Neuronal stem cell (in vitro differentiated cells): ENCODE measurements at regions not wholly inside any gene's neighbourhood (a gene's known extent, or its start where the extent isn't known, plus 50 kb on each side); places are given as distances from the start of the nearest gene placed in this dataset.
A peak's percentile ranks its signal among the peaks of the same experiment; 100 is the strongest.

Source experiments
- DNase-seq: peaks from one replicate; pipeline ENCODE4 v3.0.0-alpha.2; 2013; ENCODE audit warnings: low spot score
- H2AFZ ChIP-seq: one replicate; pipeline ENCODE4 v1.6.1; 2013; ENCODE audit warnings: mild to moderate bottlenecking, low read length, inconsistent platforms
- H2AK5ac ChIP-seq: 2 replicates; pipeline ENCODE4 v1.6.1; 2013; ENCODE audit warnings: low read depth, mild to moderate bottlenecking, inconsistent platforms, low read length, moderate library complexity, mixed read lengths
- H2BK120ac ChIP-seq: 2 replicates; pipeline ENCODE4 v1.6.1; 2013; ENCODE audit warnings: low read depth, mild to moderate bottlenecking, inconsistent platforms, low read length, moderate library complexity, mixed read lengths
- H2BK12ac ChIP-seq: one replicate; pipeline ENCODE4 v1.6.1; 2013; ENCODE audit warnings: low read length, inconsistent platforms
- H2BK15ac ChIP-seq: 2 replicates; pipeline ENCODE4 v1.6.1; 2013; ENCODE audit warnings: mild to moderate bottlenecking, low read length, inconsistent platforms, mixed read lengths
- H2BK5ac ChIP-seq: one replicate; pipeline ENCODE4 v1.6.1; 2013; ENCODE audit warnings: inconsistent platforms, mild to moderate bottlenecking, low read length, moderate library complexity
- H3K14ac ChIP-seq: one replicate; pipeline ENCODE4 v1.6.1; 2013; ENCODE audit warnings: low read length, inconsistent platforms
- H3K18ac ChIP-seq: 2 replicates; pipeline ENCODE4 v1.6.1; 2013; ENCODE audit warnings: low read length, inconsistent platforms
- H3K23ac ChIP-seq: 2 replicates; pipeline ENCODE4 v1.6.1; 2013; ENCODE audit warnings: low read depth, mild to moderate bottlenecking, mixed read lengths, low read length, inconsistent platforms; ENCODE audit not compliant: poor library complexity
- H3K27ac ChIP-seq: replicated peaks from 3 replicates; pipeline ENCODE4 v1.5.1; 2013; ENCODE audit warnings: low read length, inconsistent platforms
- H3K27me3 ChIP-seq, 3 experiments: 2 replicates each; pipeline ENCODE4 v1.6.1; 2013; ENCODE audit warnings: low read length in 3 of 3, mild to moderate bottlenecking in 2 of 3, inconsistent platforms in 1 of 3, low read depth in 1 of 3, mixed read lengths in 1 of 3, moderate library complexity in 1 of 3; ENCODE audit not compliant: control insufficient read depth in 3 of 3, insufficient read depth in 3 of 3
- H3K36me3 ChIP-seq, 2 donors: replicated peaks in 1 of 2; 2 replicates each; pipeline ENCODE4 v1.6.1; 2013; ENCODE audit warnings: low read length in 2 of 2; ENCODE audit not compliant: control insufficient read depth in 2 of 2, insufficient read depth in 2 of 2
- H3K4ac ChIP-seq: 2 replicates; pipeline ENCODE4 v1.6.1; 2013; ENCODE audit warnings: inconsistent platforms, mild to moderate bottlenecking, low read length, moderate library complexity
- H3K4me1 ChIP-seq, 2 donors: 1 replicate in 1 of 2; 2 replicates in 1 of 2; pipeline ENCODE4 v1.6.1; 2013; ENCODE audit warnings: low read length in 2 of 2, low read depth in 1 of 2; ENCODE audit not compliant: control insufficient read depth in 2 of 2, insufficient read depth in 1 of 2
- H3K4me2 ChIP-seq: one replicate; pipeline ENCODE4 v1.6.1; 2013; ENCODE audit warnings: mild to moderate bottlenecking, low read length, inconsistent platforms; ENCODE audit not compliant: insufficient read depth, poor library complexity, severe bottlenecking
- H3K4me3 ChIP-seq, 2 donors: 2 replicates each; pipeline ENCODE4 v1.5.1; 2013; ENCODE audit warnings: low read length in 2 of 2, mild to moderate bottlenecking in 2 of 2, inconsistent platforms in 1 of 2, moderate library complexity in 1 of 2
- H3K79me1 ChIP-seq: one replicate; pipeline ENCODE4 v1.6.1; 2013; ENCODE audit warnings: low read depth, mild to moderate bottlenecking, inconsistent platforms, low read length, moderate library complexity
- H3K9ac ChIP-seq: one replicate; pipeline ENCODE4 v1.6.1; 2013; ENCODE audit warnings: mild to moderate bottlenecking, low read depth, low read length, inconsistent platforms; ENCODE audit not compliant: poor library complexity
- H3K9me3 ChIP-seq, 2 donors: replicated peaks in 1 of 2; 2 replicates each; pipeline versions ENCODE3 to v1.6.1; 2013; ENCODE audit warnings: low read length in 2 of 2, mild to moderate bottlenecking in 2 of 2, inconsistent platforms in 1 of 2, low read depth in 1 of 2, mixed read lengths in 1 of 2, moderate library complexity in 1 of 2; ENCODE audit not compliant: control insufficient read depth in 2 of 2, insufficient read depth in 1 of 2
- H4K8ac ChIP-seq: one replicate; pipeline ENCODE4 v1.6.1; 2013; ENCODE audit warnings: low read depth, mild to moderate bottlenecking, inconsistent platforms, low read length, moderate library complexity
- H4K91ac ChIP-seq: one replicate; pipeline ENCODE4 v1.6.1; 2013; ENCODE audit warnings: low read length, low read depth, mild to moderate bottlenecking, inconsistent platforms; ENCODE audit not compliant: poor library complexity
- WGBS, 2 donors: extraction: QIAGEN DNeasy Blood & Tissue Kit; methylation state at CpG; one replicate each; pipeline ENCODE4 v1.1.7; 2013; ENCODE audit warnings: missing lambda C conversion rate in 2 of 2, mixed read lengths in 1 of 2; ENCODE audit not compliant: insufficient read length in 2 of 2, insufficient replicate concordance in 1 of 2; ENCODE audit errors: extremely low coverage in 2 of 2; 5-methylcytosine and 5-hydroxymethylcytosine counted together

GRCh38 chr7:24372961-24373955 lies 89.3 kb downstream of the NPY start:
- Histone ChIP-seq H3K18ac (peak overlapping the region; percentile 44), H3K9me3 (no peaks in the 10 kb centered on the region), H3K36me3 (no peaks in the 10 kb centered on the region), H3K79me1 (no peaks in the 10 kb centered on the region), H3K27ac (no peak overlapping the region), H3K4me1 (peaks cover 0 to 7% of the 10 kb centered on the region in 2 donors), H4K91ac (no peak overlapping the region), H2BK120ac (no peak overlapping the region), H3K14ac (no peak overlapping the region), H3K4me2 (no peak overlapping the region), H4K8ac (no peak overlapping the region), H2BK15ac (no peak overlapping the region), H3K9ac (no peak overlapping the region), H3K4ac (no peak overlapping the region), H3K23ac (no peak overlapping the region), H2BK12ac (no peak overlapping the region), H2AK5ac (no peak overlapping the region), H2AFZ (peak overlapping the region; percentile 15), H3K4me3 (no peak overlapping the region), H3K27me3 (no peaks in the 10 kb centered on the region), H2BK5ac (no peak overlapping the region)
- DNase-seq = no peak
- WGBS, 2 donors = no CpG with 5 or more reads among the region's 17 CpGs

- no peak overlapping the region for H2BK12ac ChIP-seq
- H2AK5ac ChIP-seq = no peak overlapping the region
- H2BK5ac ChIP-seq = no peak overlapping the region
- peaks cover 0 to 2% of the 10 kb centered on the region in 2 donors for H3K9me3 ChIP-seq
- H3K4me1 ChIP-seq = peaks cover 0 to 4% of the 10 kb centered on the region in 2 donors
- no peak overlapping the region for H3K14ac ChIP-seq
- no peak overlapping the region for H3K9ac ChIP-seq
- no peak overlapping the region for H3K27ac ChIP-seq
- H4K91ac ChIP-seq = no peak overlapping the region
- H4K8ac ChIP-seq = no peak overlapping the region
- no peak overlapping the region for H2BK120ac ChIP-seq
- H3K27me3 ChIP-seq = no peaks in the 10 kb centered on the region
- H3K4me2 ChIP-seq = no peak overlapping the region
- H3K18ac ChIP-seq = no peak overlapping the region
- H3K4ac ChIP-seq = no peak overlapping the region
- WGBS, 2 donors = no CpG with 5 or more reads among the region's 8 CpGs
- no peak overlapping the region for H2AFZ ChIP-seq
- DNase-seq = no peak
- H3K36me3 ChIP-seq = no peaks in the 10 kb centered on the region
- no peak overlapping the region for H3K4me3 ChIP-seq
- no peak overlapping the region for H2BK15ac ChIP-seq
- H3K79me1 ChIP-seq = no peaks in the 10 kb centered on the region
- peak overlapping the region; percentile 22 for H3K23ac ChIP-seq
Measured at GRCh38 chr7:24378871-24379616, 95.1 kb downstream of the NPY start.

- Histone ChIP-seq H2BK120ac (no peak overlapping the region), H3K4me1 (peaks cover 0 to 1% of the 10 kb centered on the region in 2 donors), H3K9me3 (peaks cover 0 to 2% of the 10 kb centered on the region in 2 donors), H4K8ac (no peak overlapping the region), H3K4me2 (no peak overlapping the region), H3K18ac (no peak overlapping the region), H4K91ac (no peak overlapping the region), H3K4ac (no peak overlapping the region), H2AK5ac (no peak overlapping the region), H3K9ac (no peak overlapping the region), H3K36me3 (no peaks in the 10 kb centered on the region), H3K4me3 (no peak overlapping the region), H2BK12ac (no peak overlapping the region), H2BK15ac (no peak overlapping the region), H2BK5ac (no peak overlapping the region), H3K27me3 (no peaks in the 10 kb centered on the region), H3K27ac (no peak overlapping the region), H2AFZ (no peak overlapping the region), H3K79me1 (no peaks in the 10 kb centered on the region), H3K14ac (no peak overlapping the region), H3K23ac (no peak overlapping the region)
- DNase-seq = no peak
- WGBS, 2 donors = no CpG with 5 or more reads among the region's 6 CpGs
Measured at GRCh38 chr7:24381894-24382505, 98.0 kb downstream of the NPY start.
